ENCODE measurements at regions not wholly inside any gene's neighbourhood (a gene's known extent, or its start where the extent isn't known, plus 50 kb on each side); places are given as distances from the start of the nearest gene placed in this dataset.
"Not testable (repeated sequence)": the region's sequence is repeated elsewhere in the genome, so short reads cannot be mapped to it uniquely, and the experiment has no call there.

DNA sequence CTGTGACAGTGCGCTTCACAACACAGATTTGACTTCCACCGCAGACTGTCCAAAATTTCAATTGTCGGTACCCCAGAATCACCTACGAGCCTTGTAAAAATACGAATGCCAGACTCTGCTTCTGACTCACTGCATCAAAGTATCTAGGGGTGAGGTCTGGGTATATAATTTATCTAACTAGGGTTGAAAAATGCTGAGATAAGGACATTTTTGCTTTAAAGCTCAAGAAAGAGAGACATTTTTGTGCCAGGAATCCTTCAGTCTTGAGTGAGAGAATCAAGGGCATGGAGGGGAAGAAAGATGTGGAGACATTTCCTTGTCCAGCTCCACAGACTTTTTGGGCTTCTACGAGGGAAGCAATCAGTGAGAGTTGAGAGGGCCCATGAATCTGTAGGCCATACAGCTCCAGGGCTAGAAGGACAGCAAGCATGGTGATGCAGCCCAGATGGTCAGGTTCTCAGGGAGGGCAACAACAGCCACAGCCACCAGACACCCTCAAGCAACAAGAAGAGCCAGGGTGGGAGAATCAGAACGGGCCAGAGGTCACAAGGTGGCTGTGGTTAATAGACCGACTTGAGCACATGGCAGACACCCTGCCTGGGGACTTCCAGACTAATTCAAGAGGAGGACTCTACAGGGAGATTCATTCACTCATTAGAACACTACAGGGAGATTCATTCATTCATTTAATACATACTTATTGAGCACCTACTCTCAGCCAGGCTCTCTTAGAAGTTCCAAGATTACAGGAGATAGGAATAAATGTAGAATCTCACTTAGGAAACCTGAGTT lies 211.1 kb upstream of the PRDM1 start:
- no peak for DNase-seq

GRCh38 chr6:105873799-105874198 lies 212.3 kb upstream of the PRDM1 start:
- DNase-seq: no peak

- DNase-seq: no peak
Measured at GRCh38 chr6:105873211-105873704, 212.9 kb upstream of the PRDM1 start.

GRCh38 chr6:105872249-105872648 lies 213.9 kb upstream of the PRDM1 start:
- DNase-seq: no peak

DNA sequence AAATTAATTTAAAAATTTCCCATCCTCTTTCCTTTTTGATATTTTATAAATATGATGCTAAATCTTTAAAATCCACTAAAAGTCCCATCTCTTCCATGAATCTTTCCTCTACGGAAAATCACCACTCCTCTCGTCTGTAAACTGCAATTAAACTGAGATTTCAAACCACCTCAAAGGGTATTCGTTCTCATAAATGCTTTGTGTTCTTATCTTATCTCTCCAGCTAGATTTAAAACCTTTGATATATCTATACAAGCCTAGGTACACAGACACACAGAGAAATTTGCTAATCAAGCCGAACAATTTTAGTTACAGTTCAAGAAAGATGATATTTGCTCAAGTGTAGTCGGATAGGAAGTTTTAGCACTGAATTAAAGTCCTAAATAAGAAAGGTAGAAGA lies 214.6 kb upstream of the PRDM1 start:
- DNase-seq: no peak

DNA sequence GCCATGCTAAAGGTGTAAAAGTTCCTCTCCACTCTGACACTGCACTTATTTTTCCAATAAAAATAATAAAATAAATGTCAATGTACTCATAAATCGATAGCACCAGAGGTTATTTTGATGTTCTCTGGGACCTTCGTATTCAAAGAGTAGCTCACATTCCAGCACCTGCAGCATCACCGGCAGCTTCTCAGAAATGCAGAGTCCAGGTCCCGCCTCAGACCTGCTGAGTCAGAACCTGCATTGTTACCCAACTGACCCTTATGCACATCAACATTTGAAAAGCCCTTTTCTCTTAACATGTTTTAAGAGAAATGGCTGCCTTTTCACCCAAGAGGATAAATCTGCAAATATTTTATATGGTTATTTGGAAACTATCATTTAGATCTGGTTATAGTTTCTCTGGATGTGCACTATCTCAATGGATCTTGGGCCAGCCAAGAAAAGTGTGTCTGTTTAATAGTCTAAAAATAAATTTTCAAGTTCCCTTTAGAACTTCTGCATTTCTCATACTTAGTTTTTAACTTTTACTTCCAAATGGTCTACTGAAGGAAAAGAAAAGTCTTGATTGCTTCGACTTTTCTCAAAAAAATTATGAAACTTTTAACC lies 216.2 kb upstream of the PRDM1 start:
- no peak for DNase-seq

- DNase-seq: no peak
Measured at GRCh38 chr6:105868823-105869460, 217.2 kb upstream of the PRDM1 start.

DNA sequence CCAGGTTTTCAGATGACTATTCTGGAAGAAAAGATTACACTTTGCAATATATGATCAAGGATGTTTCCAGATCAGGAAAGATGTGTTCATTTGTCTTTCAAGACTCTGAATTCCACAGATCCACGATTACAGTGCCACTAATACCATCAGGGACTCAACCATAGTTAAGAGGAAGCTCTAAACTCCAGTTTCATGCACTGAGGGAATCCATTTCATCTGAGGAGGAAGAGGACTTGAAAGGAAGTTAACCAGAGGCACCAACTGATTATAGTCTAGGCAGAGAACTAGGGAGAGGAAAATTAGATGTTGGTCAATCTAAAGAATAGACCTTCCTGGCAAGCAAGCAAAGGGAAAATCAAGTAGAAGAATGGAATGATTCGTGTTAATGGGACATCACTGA lies 218.3 kb upstream of the PRDM1 start:
- no peak for DNase-seq

DNA sequence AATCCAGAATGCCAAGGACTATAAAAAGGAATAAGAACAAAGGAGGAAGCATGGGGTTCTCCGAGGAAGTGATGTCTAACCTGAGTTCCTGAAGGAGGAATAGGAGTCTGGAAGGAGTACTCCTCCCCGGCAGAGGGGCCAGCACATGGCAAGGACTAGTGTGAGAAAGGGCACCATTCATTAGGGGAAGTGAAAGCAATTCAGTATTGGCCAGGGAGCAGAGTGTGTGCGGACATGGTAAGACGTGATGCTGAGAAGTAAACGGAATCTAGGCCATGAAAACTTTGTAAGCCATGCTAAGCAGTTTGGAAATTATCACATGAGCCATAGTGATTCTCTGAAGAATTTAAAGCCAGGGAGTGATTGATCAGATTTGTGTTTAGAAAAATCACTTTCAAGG lies 218.9 kb upstream of the PRDM1 start:
- no peak for DNase-seq

- DNase-seq: no peak
Measured at GRCh38 chr6:105862936-105863607, 223.1 kb upstream of the PRDM1 start.

- DNase-seq: not testable (repeated sequence)
Measured at GRCh38 chr6:105860927-105861326, 225.2 kb upstream of the PRDM1 start.

DNA sequence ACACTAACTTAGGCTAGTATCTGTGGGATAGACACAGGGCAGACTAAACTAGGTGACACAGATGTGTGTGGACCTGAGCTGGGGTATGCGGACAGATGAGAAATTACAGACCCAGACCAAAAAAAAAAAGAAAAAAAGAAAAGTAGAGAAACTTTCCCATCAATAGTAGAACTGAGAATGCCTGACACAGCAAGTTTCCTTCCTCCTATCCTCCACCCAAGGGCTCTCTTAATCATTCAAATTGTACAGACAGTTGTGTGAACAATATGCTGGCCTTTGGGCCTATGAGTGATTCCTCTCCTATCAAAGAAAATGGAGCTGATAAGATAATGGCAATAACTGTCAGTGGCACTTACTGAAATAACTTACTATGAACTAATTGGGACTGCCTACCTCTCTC lies 226.7 kb upstream of the PRDM1 start:
- DNase-seq: no peak

DNA sequence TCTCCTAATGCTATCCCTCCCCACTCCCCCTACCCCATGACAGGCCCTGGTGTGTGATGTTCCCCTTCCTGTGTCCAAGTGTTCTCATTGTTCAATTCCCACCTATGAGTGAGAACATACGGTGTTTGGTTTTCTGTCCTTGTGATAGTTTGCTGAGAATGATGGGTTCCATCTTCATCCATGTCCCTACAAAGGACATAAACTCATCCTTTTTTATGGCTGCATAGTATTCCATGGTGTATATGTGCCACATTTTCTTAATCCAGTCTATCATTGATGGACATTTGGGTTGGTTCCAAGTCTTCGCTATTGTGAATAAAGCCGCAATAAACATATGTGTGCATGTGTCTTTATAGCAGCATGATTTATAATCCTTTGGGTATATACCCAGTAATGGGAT lies 227.5 kb upstream of the PRDM1 start:
- DNase-seq: not testable (repeated sequence)

DNA sequence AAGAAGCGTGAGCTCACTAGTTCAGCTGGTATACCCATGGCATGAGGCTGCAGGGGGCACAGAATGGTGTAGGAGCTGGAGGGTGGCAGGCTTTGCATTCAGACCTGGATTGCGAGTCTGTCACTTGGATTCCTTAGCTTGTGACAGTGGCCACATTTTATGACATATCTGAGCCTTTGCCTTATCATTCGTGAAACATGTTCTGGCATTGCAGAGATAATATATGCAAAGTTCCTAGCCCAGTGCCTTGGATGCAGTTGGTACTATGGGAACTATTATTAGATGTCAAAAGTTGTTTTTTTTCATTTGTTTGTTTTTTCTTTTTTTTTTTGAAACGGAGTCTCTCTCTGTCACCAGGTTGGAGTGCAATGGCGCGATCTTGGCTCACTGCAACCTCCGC lies 230.7 kb upstream of the PRDM1 start:
- no peak for DNase-seq

DNA sequence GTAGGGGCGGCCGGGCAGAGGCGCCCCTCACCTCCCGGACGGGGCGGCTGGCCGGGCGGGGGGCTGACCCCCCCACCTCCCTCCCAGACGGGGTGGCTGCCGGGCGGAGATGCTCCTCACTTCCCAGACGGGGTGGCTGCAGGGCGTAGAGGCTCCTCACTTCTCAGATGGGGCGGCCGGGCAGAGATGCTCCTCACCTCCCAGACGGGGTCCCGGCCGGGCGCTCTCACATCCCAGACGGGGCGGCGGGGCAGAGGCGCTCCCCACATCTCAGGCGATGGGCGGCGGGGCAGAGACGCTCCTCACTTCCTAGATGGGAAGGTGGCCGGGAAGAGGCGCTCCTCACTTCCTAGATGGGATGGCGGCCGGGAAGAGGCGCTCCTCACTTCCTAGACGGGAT lies 232.2 kb upstream of the PRDM1 start:
- DNase-seq: not testable (repeated sequence)

DNA sequence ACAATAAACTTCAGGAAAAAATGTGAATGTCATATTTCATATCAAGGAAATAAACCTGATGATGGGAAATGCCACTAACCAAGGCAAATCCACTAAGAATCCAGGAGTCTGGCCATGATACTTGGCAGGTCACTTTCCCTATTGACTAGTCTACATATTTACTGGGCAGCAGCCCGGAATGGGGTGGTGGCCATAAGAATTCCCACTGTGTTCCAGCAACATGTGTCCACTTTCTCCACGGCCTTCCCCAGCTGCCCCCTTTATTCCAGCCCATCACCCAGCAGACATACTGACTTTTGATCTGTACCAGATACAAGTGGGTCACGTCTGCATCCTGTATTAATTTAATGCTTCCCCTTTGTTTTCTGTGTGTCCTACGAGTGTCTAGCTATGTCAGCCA lies 234.5 kb upstream of the PRDM1 start:
- no peak for DNase-seq

- no peak for DNase-seq
Measured at GRCh38 chr6:105851113-105851580, 235.0 kb upstream of the PRDM1 start.

GRCh38 chr6:105850261-105851112 lies 235.6 kb upstream of the PRDM1 start:
- DNase-seq: no peak

DNA sequence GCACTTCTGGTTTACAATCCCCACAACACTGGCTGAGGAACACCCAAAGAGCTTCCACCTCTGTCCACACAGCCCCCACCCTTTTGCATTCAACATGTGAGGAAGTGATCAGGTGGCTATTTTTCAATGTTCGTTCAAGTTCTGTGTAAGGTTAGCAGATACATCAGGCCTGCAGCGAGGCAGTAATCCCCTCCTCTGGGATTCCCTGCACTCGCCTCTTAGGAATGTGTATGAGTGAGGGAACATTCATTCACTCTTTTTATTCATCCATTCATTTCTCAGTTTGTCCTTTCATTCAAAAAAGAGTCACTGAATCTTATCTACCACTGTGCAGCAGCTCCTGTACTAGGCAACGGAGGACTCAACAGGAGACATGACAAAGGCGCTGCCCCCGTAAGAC lies 236.4 kb upstream of the PRDM1 start:
- no peak for DNase-seq

GRCh38 chr6:105847433-105847832 lies 238.7 kb upstream of the PRDM1 start:
- DNase-seq: no peak

DNA sequence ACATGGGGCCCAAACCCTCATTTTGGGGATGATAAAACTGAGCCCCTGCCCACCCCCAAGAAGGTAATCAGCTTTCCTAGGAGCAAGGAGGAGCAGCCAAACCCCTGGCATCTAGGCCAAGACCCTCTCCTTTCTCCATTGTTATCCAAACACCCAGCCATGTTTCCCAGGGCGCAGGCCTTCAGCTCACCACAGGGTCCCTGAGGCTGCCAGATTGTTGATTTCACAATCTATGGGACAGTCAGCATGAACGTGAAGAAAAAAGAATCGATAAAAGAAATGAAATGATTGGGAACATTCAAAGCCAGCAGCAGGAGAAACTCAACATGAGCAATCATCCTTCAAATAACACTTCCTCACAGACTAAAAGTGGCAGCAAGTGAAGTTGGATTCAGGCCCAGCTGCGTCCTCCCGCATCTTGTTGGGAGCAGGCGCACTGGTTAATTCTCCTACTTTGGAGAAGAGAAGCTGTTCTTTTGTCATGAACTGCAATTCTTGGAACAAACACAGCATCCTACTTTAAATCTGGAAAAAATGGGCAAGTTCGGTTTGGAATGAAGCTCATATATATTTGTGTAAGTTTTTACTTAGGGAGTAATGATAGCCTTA lies 241.8 kb upstream of the PRDM1 start:
- no peak for DNase-seq

GRCh38 chr6:105839266-105839665 lies 246.9 kb upstream of the PRDM1 start:
- DNase-seq: no peak

Data from GOT3 (cell line).